ENCODE measurements at regions not wholly inside any gene's neighbourhood (a gene's known extent, or its start where the extent isn't known, plus 50 kb on each side); places are given as distances from the start of the nearest gene placed in this dataset.
"Not testable (repeated sequence)": the region's sequence is repeated elsewhere in the genome, so short reads cannot be mapped to it uniquely, and the experiment has no call there.

DNA sequence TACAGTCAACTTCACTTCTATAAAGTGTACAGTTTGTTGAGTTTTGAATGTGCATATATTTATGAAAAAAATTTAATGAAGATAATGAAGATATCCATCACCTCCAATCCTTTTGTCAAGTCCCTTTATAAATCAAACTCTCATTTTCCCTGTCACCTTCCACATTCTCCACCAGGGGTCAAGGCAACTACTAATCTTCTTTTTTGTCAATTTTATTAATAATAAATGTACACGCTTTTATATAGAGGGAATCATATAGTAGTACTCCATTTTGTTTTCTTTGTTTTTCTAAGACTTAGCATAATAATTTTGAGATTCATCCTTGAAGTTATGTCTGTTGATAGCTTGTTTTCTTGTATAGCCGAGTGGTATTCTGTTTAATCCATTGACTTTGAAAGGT lies 1594.2 kb upstream of the PRMT6 start:
- DNase-seq: no peak

DNA sequence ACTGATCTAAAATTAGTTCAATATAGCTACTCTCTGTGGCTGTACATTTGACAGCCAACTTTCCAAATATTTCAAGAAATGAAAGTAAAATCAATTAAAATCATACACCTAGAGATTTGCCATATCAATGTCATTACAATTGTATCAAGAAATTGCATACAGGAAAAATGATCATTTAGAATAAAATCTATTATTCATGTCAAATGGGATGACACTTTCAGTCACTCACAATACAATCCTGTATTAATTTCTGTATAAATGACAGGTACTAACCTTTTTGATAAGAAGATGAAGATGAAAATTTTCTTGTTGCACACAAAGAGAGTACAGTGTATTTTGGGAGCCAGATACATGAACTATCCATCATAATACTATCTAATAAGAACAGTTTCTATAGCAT lies 1588.9 kb upstream of the PRMT6 start:
- no peak for DNase-seq

DNA sequence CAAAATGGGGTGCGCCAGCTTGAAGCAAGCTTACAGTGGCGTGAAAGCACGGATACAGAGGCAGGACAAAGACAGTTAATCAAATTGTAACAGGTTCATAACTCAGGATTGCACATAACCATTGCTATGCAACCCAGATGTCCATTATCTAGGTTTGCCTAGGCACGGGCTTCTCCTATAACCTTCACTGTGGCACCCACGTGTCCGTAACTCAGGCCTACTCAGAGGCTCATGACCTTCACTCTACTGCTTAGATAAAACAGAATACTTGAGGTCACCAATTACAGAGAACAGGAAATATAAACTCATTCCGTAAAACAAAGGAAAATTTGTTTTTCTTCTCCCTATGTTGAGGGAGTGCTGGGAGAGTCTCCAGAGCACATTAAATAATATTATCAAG lies 1585.9 kb upstream of the PRMT6 start:
- DNase-seq: not testable (repeated sequence)

DNA sequence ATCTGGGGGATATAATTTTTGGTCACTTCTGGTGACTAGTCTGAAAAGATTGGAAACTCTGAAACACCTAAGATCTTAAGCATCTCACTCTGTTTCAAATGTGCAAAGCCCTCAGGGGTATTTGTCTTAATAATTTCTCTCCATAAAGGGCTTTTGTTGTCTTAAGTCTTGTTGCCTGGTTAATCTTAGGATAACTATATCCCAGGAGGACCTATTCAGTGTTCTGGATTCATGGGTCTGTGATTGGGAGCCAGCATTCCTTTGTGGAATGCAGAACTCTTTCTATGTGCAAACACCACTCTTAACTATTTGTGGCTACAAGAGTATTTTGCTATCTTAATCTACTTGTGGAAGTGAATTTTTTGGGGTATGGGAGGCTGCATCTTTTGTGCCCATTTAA lies 1573.0 kb upstream of the PRMT6 start:
- no peak for DNase-seq

DNA sequence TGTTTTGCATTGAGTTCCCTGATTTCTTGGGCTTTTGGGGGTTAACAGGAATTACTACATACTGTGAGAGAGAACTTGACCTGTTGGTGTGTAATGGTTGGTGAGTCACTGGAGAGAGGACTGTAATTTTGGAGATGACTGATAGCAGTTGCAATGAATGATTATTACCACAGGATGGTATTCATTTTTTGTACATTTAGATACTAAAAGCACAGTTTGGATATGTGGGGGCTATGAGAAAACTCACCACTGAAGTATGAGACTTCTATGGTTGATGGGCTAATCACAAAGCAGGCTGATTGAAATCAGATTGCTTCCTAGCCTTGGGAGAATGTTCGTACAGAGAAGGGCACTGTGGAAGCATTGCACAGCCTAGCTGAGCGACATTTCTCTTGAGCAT lies 1571.3 kb upstream of the PRMT6 start:
- DNase-seq: no peak

DNA sequence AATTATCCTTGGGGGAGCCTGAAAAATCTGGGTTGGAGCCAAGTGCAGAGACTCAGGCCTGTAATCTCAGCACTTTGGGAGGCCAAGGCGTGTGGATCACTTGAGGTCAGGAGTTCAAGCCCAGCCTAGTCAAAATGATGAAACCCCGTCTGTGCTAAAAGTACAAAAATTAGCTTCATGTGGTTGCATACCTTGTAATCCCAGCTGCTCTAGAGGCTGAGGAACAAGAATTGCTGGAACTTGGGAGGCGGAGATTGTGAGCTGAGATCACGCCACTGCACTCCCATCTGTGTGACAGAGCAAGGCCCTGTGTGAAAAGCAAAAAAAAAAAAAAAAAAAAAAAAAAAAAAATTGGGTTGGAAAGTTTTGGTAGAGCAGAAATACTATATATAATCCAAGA lies 1563.6 kb upstream of the PRMT6 start:
- DNase-seq: no peak

DNA sequence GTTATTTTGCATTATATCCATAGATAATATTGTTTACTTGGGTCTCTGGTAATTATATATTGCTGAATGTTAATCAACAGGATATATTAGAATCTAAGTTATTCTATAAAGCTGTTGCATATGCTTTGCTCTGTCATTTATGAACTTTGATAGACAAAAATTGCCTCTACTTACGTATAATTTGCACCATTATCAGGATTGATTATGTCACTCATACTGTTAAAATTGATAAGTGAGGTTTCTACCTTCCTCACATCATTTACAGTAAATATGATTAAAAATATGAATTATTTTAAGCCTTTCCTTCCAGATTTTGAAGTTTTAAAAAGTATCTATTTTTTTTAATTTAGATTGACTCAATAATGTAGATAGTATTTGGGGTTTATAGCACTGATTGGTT lies 1540.4 kb upstream of the PRMT6 start:
- DNase-seq: no peak

DNA sequence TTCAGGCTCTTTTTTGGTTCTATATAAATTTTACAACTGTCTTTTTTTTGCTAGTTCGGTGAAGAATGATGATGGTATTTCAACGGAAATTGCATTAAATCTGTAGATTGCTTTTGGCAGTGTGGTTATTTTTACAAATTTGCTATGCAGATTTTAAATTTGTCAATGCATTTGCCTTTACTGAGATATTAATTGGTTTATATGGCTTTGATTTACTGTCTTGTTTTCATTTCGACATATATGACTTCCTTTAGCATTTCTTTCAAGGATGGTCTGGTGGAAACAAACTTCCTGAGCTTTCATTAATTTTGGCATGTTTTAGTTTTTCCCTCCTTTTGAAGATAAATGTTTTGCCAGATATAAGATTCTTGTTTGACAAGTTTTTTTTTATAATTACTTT lies 1522.5 kb upstream of the PRMT6 start:
- DNase-seq: no peak

DNA sequence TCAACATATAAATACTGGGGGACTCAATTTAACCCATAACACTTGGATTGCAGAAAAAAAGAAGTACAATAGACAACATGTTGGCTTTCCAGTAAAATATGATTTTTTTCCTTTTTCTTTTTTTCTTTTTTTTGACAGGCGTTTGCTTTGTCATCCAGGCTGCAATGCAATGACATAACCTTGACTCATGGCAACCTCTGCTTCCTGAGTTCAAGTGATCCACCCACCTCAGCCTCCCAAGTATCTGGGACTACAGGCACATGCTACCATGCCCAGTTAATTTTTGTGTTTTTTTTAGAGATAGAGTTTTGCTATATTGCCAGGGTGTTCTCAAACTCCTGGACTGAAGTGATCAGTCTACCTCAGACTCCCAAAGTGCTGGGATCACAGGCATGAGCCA lies 1512.0 kb upstream of the PRMT6 start:
- DNase-seq: no peak

DNA sequence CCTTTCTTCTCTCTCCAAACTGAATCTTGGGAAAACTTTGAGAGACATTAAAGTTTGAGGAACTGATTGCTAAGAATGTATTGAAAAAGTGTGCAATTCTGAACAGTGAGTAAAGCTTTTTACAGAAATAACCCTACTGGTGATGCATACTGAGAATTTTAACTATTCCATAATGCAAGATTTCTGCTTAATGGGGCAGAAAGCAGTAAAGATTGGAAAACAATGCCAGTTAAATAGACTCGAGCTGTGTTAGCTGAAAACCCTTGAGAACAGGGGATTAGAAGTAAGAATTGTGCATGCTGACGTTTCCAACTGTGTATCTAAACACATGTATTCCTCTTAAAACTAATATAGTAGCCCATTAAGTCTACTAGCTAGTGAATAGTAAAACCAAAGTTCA lies 1500.2 kb upstream of the PRMT6 start:
- no peak for DNase-seq

DNA sequence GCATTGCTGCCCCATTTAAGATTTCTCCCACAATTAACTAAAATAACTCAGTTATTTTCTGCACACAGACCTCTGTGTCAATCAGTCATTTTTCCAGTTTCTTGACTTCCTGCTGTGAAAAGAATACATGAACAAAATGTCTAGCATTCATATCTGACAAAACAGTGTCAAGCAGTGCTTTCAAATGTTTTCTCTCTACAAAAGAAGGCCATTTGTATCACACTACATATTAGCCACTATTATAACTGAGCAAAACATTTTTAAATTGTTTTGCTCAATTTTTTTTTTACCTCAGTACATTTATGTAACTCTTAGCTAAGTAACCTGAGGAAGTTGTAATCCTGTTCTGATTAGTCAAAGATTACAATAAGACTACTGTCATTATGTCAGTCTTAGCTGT lies 1498.5 kb upstream of the PRMT6 start:
- DNase-seq: no peak

DNA sequence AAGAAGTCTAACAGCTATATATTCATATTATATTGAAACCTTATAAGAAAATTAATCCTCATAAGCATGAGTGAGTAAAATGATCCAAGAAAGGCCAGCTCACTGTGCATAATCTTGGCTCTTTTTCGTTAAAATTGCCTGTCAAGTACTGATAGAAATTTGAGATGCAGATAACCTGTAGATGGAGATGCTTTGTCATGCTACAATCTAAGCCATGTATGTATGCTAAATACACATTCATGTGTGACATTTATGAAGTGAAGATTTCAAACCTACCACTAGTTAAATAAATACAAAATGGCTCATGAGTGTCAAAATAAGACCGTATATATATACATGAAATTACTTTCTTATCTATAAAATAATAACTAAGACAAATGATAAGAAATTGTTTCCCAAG lies 1491.5 kb upstream of the PRMT6 start:
- no peak for DNase-seq

DNA sequence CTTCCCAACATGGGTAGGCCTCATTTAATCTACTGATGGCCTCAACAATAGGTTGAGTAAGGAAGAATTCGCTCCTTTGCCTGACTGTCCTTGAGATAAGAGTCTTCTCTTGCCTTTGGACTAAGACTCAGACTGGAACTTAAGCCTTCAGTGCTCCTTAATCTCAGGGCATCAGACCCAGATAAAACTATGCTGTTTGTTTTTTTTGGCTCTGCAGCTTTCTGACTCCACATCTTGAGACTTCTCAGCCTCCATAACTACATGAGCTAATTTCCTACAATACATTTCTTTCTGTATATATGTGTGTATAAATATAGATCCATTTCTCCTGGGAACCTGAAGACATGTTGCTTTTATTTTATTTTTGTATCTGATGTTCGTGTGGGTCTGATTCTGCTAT lies 1470.7 kb upstream of the PRMT6 start:
- no peak for DNase-seq

DNA sequence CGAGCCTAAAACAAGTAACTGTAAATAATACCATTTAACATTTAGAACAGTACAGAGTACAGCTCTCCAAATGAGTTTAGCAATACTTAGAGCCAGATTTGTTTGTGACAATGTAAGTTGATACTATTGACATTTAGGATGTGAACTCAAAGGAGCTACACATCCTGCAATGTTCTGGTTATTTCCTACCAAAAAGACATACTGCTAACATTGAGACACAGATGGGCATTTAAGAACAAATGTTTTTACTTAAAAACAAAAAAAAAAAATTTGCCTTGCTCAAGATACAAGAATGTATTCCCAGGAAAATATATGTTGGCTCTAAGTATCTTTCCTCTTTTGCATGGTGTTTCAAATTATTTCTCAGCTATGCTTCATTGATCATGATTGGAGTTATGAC lies 1464.8 kb upstream of the PRMT6 start:
- DNase-seq: no peak

DNA sequence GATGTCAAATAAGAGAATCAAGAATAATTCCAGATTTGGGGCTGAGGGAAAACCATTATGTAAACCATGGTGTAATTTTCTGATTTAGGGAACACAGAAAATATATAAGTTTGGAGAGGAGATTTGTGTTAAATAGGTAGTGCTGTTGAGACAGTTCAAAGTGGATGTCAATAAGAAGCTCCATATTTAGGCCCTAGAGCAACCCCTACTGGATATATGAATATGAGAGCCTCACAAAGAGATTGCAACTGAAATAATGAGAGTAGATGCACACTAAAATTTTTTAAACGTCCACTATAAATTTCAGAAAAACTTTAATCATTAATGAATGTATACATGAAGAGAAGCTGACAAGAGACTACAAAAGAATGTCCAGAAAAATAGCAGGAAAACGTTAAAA lies 1447.8 kb upstream of the PRMT6 start:
- no peak for DNase-seq

DNA sequence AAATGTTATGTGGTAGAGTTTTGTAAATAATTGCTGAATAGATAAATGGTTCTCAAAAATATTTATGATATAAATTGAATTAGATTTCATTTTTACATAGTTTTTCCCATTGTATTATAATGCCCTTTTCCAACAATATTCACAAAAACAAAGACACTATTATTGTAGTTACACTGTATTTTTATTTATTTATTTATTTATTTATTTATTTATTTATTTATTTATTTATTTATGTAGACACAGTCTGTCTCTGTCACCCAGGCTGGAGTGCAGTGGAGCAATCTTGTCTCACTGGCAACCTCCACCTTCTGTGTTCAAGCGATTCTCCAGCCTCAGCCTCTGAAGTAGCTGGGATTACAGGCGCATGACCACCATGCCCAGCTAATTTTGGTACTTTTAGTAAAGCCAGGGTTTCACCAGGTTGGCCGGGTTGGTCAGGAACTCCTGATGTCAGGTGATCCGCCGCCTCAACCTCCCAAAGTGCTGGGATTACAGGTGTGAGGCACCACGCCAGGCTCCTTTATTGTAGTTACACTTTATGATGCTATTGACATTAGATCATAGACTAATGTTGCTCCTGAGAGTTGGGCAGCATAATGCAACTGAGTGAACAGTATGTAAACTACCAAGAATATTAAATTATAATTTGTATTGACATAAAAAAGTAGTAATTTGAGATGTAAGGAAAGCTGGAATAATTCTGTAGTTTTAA lies 1430.0 kb upstream of the PRMT6 start:
- no peak for DNase-seq

DNA sequence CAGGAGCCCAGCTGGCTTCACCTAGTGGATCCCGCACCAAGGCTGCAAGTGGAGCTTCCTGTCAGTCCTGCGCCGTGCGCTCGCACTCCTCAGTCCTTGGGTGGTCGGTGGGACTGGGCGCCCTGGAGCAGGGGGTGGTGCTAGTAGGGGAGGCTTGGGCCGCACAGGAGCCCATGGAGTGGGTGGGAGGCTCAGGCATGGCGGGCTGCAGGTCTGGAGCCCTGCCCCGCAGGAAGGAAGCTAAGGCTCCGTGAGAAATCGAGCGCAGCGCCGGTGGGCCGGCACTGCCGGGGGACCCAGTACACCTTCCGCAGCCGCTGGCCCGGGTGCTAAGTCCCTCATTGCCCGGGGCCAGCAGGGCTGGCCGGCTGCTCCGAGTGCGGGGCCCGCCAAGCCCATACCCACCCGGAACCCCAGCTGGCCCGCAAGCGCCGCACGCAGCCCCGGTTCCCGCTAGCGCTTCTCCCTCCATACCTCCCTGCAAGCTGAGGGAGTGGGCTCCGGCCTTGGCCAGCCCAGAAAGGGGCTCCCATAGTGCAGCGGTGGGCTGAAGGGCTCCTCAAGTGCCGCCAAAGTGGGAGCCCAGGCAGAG lies 1425.2 kb upstream of the PRMT6 start:
- not testable (repeated sequence) for DNase-seq

DNA sequence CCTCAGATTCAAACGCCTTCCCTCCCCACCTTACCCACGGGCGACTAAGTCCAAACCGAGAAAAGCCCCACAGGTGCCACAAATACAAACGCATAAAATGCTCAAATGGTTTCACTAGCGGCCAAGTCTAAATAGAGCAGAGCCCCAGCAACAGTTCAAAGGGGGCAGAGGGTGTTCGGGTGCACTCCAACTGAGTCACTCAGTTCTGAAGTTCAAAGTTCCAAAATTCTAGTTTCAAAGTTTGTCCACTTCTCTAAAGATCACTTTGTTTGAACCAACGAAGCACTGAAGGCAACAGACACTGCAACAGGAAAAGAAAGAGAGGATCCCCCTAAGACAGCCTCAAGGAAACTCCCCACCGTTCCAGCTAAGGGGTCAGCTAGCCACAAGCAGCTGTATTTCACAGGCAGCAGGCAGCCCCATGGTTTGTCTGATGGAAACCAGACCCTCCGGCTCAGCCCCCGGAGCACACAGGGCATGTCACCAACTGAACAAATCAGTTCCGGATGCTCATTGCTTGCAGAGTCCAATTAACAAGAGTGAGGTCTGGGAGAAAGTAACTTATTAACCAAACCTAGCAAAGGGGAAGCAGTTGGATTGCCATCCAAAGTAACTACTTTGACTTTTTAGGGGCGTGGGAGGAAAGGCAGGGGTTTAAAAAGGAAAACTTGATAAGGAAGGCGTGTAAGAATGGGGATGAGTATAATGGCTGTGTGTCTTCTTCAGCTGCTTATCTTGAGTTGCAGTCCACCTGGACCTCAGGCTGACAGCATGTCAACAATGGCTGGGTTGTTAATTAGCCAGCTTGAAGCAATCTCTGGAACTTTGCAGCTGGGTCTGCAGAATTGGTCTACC lies 1423.9 kb upstream of the PRMT6 start:
- DNase-seq: no peak

DNA sequence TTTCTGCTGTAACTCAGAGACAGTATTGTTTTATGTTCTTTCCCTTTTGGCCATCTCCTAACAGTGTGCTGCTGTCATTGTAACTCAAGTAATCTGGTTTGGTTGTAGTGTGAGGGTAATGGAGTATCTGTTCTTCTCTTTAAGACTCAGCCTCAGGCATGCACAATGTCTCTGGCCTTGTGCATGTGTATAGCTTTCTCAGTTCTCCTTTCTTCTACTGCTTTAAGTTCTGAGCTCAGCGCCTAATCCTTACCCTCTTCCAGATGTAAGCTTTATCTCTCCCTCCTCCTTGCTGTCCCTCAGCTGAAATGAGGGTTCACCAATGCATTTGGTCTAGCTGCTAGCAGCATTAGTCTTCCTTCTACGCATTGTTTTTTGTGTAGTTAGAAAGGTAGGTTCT lies 1420.4 kb upstream of the PRMT6 start:
- no peak for DNase-seq

DNA sequence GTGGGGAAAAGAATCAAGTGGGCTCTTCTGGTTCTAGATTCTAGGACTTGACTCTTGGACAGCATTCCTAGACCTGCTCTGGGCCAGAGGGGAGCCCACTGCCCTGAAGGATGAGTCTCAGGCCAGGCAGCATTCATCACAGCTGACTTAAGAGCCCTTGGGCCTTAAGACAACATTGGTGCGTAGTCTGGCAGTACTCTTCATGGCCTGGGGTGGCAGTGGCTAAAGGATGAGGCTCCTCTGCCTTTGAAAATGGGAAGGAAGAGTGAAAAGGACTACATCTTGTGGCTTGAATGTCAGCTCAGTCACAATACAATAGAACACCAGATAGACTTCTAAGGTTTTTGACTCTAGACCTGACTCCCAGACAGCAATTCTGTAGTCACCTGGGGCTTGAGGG lies 1415.1 kb upstream of the PRMT6 start:
- no peak for DNase-seq

DNA sequence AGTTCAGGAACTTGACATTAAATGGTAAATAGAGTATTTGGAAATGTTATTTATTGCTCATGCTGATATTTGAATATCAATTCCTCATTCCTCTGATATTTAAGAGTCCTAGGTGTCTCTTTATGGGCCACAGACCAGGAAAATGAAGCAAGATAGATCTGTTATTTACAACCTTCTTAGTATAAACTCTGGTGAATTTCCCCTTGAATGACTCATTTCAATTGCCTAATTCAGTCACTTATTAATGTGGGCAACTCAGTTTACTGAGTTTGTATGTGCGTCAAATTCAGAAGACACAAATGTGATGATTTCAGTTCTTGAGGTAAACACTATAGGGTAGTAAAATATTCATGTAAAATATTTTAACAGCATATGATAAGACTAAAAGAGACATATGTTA lies 1404.4 kb upstream of the PRMT6 start:
- DNase-seq: no peak

DNA sequence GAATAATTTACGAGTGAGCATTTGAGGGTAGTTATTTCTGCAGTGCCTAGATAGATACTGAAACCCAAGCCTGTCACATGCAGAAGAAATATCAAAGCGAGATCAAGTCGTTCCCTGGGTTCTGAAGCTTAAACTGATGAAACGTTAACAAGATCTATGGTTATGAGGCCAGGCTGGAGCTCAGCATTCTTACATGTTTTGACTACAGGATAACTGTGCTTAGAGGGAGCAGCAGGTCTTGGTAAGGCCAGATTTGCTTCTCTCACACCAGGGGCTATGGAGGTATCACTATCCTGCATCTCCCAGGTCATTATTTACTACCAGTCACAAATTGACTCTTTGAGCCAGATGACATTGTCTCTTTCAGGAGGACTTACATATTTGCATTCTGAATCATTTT lies 1401.4 kb upstream of the PRMT6 start:
- no peak for DNase-seq

DNA sequence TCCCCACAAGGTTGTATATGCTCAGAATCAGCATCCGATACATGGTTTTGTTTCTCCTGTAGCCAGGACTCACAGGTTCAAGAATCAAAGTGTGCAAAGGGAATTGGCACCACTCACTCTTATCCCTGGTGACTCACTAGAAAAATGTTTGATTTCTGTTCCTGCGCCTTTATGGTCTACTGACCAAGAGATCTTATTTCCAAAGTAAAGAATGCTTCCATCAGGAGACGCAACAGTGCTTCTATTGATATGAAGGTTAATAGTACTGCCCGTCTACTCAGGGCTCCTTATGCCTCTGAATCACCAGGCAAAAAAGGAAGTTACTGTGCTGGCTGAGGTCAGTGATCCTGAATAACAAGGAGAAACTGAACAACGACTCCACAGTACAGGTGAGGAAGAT lies 1392.0 kb upstream of the PRMT6 start:
- DNase-seq: no peak

DNA sequence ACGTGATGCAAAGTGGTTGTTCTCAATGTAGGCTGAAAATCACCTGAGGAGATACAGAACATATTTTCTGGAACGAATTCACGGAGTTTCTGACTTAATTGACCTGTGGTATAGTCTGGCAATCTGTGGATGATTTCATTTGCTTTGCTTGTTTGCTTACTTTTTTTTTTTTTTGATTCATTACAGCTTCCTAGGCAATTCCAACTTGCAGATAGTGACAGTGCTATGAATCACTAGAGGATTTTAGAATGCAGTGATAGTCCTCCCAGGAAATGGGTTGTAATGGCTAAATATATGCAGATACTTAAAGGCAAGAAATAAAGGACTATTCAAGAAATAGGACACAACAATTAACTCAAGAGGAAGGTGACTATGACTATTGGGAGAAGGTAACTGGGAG lies 1378.1 kb upstream of the PRMT6 start:
- DNase-seq: no peak

Measured in NCI-H226 (cell line).